DMS 273 (cell line): ENCODE measurements at regions not wholly inside any gene's neighbourhood (a gene's known extent, or its start where the extent isn't known, plus 50 kb on each side); places are given as distances from the start of the nearest gene placed in this dataset.

Experiments
- DNase-seq: peaks from one replicate; lab custom pipeline; 2025; ENCODE audit not compliant: unreplicated experiment; lab: John Stamatoyannopoulos, UW

DNA sequence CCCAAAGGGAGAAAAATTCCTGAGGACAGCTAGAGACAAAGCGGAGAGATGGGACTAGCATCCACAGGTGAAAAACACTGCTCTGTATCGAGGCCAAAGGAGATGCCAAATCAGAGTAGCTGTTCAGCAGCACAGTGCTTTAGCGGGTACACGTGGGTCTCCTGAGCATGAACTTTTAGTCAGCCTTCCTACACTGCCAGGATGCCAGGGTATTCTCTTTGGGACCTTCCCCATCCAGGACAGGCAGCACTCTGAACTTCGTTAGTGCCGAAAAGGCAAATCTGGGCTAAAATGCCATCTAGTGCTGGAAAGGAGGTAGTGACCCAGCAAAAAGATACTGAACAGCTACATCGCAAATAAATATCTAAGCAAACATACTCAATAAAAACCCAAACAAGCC lies 64.9 kb downstream of the C6orf58 start:
- peak; percentile 67 for DNase-seq
